ENCODE measurements at regions not wholly inside any gene's neighbourhood (a gene's known extent, or its start where the extent isn't known, plus 50 kb on each side); places are given as distances from the start of the nearest gene placed in this dataset.

GRCh38 chr2:5976531-5977065, 284.4 kb downstream of the SOX11 start:
- peak; percentile 68 for DNase-seq (ENCODE audit: extremely low spot score)
- TF ChIP-seq POLR2AphosphoS5 (IDR thresholded peaks at IDR 0.05) = no peak
- TF ChIP-seq POLR2A (IDR thresholded peaks at IDR 0.05; ENCODE audit: low read depth) = no peak
- TF ChIP-seq CTCF (IDR thresholded peaks at IDR 0.05) = no peak
- no peak for TF ChIP-seq EP300 (IDR thresholded peaks at IDR 0.05)
- no peaks in the 10 kb centered on the region for H3K36me3 ChIP-seq
- H3K27ac ChIP-seq (replicated peaks in 1 of 4) = no peak overlapping the region
- H3K9me3 ChIP-seq = no peaks in the 10 kb centered on the region
- H3K4me1 ChIP-seq = peaks cover 0 to 6% (median 5%) of the 10 kb centered on the region in 4 donors
- WGBS = 89% methylated on average over 9 of the region's 9 CpGs
- intact Hi-C loops (cut with DNase I) = no loop called here
- H3K4me3 ChIP-seq = no peak overlapping the region
- peaks cover 0 to 16% (median 0%) of the 10 kb centered on the region in 4 donors for H3K27me3 ChIP-seq

DNA sequence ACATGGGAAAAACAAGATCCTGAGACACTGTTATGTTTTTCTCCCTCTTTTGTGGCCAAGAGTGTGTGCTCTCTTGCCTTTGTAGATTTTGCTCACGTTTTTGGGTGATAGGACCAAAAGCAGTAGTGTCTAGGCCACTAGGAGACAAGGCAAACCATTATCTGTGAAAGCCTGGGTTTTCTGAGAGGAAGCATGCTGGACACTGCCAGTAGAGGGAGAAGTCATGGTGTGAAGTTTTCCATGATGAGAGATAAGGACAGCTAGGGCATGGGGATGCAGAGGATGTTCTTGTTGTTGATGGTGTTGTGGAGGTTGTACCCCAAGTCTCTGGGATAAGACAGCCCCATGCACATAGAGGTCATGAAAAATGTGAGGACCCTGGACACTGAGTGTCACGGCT, 285.3 kb downstream of the SOX11 start:
- DNase-seq (ENCODE audit: extremely low spot score) = peak; percentile 34
- TF ChIP-seq POLR2AphosphoS5 (IDR thresholded peaks at IDR 0.05) (no peak), POLR2A (IDR thresholded peaks at IDR 0.05; ENCODE audit: low read depth) (no peak), EP300 (IDR thresholded peaks at IDR 0.05) (no peak), CTCF (IDR thresholded peaks at IDR 0.05) (no peak)
- peaks cover 0 to 10% (median 8%) of the 10 kb centered on the region in 4 donors for H3K4me1 ChIP-seq
- H3K36me3 ChIP-seq = no peaks in the 10 kb centered on the region
- H3K9me3 ChIP-seq = no peaks in the 10 kb centered on the region
- no peak overlapping the region for H3K27ac ChIP-seq (replicated peaks in 1 of 4)
- 66% methylated on average over 2 of the region's 2 CpGs for WGBS
- H3K27me3 ChIP-seq = peaks cover 0 to 24% (median 0%) of the 10 kb centered on the region in 4 donors
- no peak overlapping the region for H3K4me3 ChIP-seq
- intact Hi-C loops (cut with DNase I) = no loop called here

- no peak overlapping the region for H3K4me3 ChIP-seq
- no peak for TF ChIP-seq CTCF (IDR thresholded peaks at IDR 0.05)
- TF ChIP-seq EP300 (IDR thresholded peaks at IDR 0.05) = no peak
- TF ChIP-seq POLR2AphosphoS5 (IDR thresholded peaks at IDR 0.05) = no peak
- no peak for TF ChIP-seq POLR2A (IDR thresholded peaks at IDR 0.05; ENCODE audit: low read depth)
- no peaks in the 10 kb centered on the region for H3K9me3 ChIP-seq
- peaks cover 0 to 10% (median 8%) of the 10 kb centered on the region in 4 donors for H3K4me1 ChIP-seq
- peaks cover 0 to 31% (median 0%) of the 10 kb centered on the region in 4 donors for H3K27me3 ChIP-seq
- 97% methylated on average over 4 of the region's 4 CpGs for WGBS
- intact Hi-C loops (cut with DNase I) = no loop called here
- no peak overlapping the region for H3K27ac ChIP-seq (replicated peaks in 1 of 4)
- no peaks in the 10 kb centered on the region for H3K36me3 ChIP-seq
- DNase-seq (ENCODE audit: extremely low spot score) = peak; percentile 55
Observed at GRCh38 chr2:5978131-5978751, 286.1 kb downstream of the SOX11 start.

DNA sequence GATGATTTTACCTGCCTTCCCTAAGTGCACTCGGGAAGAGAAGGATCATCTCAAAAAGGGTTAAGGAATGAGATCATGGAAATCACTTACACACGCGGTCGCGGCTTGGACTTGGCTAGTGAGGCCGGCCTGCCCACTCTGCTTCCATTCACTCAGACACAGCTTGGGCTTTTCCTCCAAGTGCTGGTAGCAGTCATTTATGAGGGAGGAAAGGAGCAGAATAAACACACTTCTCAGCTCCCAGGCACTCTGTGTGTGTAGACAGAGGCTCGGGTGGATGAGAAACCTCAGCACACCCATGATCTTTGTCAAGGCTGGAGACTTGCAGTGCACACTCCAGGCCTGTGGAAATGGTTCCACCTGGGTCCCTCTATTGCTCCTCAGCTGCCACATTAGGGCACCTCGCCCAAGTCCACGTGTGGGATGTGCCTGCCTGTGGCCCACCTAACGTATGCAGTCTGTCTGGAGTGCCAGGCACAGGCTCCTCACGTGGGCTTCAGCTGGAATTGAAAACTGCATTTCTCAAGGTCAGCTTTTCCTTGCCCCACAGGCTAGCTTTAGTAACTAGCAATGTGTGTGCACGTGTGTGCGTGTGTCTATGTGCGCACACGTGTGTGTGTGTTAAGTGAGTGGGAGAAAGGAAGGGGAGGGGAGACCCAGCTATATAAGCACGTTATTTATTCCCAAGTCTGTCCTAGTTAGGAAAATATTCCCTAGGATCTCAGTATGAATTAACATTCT, 288.4 kb downstream of the SOX11 start:
- TF ChIP-seq POLR2A (IDR thresholded peaks at IDR 0.05; ENCODE audit: low read depth) (no peak), CTCF (IDR thresholded peaks at IDR 0.05) (no peak), POLR2AphosphoS5 (IDR thresholded peaks at IDR 0.05) (no peak), EP300 (IDR thresholded peaks at IDR 0.05) (no peak)

More for the DNA sequence above, 288.4 kb downstream of the SOX11 start:
- no peaks in the 10 kb centered on the region for H3K36me3 ChIP-seq
- H3K9me3 ChIP-seq = no peaks in the 10 kb centered on the region
- peaks cover 0 to 47% (median 0%) of the 10 kb centered on the region in 4 donors for H3K27me3 ChIP-seq
- intact Hi-C loops (cut with DNase I) = no loop called here
- DNase-seq (ENCODE audit: extremely low spot score) = peak; percentile 75
- WGBS = 61% methylated on average over 14 of the region's 16 CpGs
- peaks cover 0 to 10% (median 8%) of the 10 kb centered on the region in 4 donors for H3K4me1 ChIP-seq
- H3K27ac ChIP-seq (replicated peaks in 1 of 4) = no peak overlapping the region
- no peak overlapping the region for H3K4me3 ChIP-seq
